HG03064 (cell line): ENCODE measurements at regions not wholly inside any gene's neighbourhood (a gene's known extent, or its start where the extent isn't known, plus 50 kb on each side); places are given as distances from the start of the nearest gene placed in this dataset.
"Not testable (repeated sequence)": the region's sequence is repeated elsewhere in the genome, so short reads cannot be mapped to it uniquely, and the experiment has no call there.

Experiments used
- ATAC-seq: cut with Tn5 transposase; IDR thresholded peaks from one replicate; pipeline ENCODE4 v1.9.1; 2021; ENCODE audit warnings: low read depth; ENCODE audit not compliant: unreplicated experiment

DNA sequence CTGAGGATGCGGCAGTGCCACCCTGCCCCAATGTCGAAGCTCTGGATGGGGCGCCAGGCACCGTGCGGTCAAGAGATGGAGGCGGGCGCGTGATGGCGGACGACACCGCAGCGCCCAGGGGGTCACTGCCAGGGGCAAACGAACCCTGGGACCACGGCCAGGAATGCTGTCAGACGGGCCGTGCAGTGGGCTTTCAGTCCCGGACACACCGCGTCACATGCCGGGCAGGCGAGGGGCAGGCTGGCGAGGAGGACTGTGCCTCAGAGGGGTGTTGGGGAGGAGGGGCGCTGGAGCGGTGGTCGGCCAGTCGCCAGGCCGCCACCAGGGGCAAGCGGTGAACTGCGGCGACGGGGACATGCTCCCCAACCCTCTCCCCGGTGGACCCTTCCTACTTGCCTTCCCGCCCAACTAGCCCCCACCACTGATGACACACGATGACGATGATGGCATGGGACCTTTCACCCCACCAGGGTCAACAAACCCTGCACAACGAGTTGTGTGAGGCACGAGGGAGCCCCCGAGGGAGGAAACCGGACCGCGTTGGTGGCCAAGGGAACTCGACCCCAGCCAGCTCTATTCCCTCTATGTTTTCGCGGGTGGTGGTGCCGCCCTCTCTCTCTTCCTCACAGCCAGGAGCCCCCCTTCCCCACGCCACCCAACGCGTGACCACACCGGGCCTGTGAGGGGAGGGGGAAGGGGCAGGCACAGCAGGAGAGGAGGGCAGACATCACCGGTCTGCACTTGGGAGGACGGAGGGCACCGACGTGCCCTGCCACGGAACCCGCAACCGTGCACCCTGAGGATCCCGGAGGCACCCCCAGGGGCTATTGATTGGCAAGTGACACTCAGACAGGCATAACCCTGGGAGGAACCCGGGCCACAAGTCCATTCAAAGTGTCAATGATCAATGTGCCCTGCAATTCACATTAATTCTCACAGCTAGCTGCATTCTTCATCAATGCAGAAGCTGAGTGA, 1960.9 kb upstream of the DEFB115 start:
- no peak for ATAC-seq

GRCh38 chr20:29297411-29298270, 1959.8 kb upstream of the DEFB115 start:
- ATAC-seq, result no peak

- ATAC-seq, result no peak
Measured at GRCh38 chr20:29298271-29298590, 1959.2 kb upstream of the DEFB115 start.

DNA sequence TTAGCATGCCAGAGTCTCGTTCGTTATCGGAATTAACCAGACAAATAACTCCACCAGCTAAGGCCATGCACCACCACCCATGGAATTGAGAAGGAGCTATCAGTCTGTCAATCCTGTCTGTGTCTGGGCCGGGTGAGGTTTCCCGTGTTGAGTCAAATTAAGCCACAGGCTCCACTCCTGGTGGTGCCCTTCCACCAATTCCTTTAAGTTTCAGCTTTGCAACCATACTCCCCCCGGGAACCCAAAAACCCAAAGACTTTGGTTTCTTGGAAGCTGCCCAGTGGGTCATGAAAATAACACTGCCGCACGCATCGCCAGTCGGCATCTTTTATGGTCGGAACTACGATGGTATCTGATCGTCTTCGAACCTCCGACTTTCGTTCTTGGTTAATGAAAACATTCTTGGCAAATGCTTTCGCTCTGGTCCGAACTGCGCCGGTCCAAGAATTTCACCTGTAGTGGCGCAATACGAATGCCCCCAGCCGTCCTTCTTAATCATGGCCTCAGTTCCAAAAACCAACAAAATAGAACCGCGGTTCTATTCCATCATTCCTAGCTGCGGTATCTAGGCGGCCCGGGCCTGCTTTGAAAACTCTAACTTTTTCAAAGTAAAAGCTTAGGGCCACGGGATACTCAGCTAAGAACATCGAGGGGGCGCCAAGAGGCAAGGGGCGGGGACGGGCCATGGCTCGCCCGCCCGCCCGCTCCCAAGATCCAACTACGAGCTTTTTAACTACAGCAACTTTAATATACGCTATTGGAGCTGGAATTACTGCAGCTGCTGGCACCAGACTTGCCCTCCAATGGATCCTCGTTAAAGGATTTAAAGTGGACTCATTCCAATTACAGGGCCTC, 1958.5 kb upstream of the DEFB115 start:
- no peak for ATAC-seq

DNA sequence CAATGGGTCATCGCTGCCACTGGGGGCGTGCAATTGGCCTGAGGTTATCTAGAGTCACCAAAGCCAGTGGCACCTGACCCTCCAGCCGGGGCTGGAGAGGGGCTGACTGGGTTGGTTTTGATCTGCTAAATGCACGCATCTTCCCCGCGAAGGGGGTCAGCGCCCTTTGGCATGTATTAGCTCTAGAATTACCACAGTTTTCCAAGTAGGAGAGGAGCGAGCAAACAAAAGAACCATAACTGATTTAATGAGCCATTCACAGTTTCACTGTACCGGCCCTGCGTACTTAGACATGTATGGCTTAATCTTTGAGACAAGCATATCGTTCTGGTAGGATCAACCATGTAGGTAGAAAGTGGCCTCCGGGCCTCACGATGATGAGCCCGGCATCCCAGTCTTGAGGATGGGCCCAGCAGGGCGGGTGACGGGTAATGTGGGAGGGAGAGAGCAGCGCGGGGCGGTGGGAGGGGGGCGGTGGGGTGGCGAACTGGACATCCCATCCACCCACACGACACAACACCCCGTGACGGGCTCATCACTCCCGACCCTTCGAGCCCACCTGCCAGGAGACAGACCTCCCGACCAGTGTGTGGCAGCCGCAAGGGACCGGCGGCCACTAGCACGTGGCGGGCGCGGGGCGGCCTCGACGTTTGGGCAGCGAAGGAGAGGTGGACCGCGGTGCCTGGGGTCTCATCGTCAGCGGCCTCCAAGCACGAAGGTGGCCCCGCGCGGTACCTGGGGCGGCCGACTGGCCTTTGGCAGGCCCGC, 1957.5 kb upstream of the DEFB115 start:
- no peak for ATAC-seq

DNA sequence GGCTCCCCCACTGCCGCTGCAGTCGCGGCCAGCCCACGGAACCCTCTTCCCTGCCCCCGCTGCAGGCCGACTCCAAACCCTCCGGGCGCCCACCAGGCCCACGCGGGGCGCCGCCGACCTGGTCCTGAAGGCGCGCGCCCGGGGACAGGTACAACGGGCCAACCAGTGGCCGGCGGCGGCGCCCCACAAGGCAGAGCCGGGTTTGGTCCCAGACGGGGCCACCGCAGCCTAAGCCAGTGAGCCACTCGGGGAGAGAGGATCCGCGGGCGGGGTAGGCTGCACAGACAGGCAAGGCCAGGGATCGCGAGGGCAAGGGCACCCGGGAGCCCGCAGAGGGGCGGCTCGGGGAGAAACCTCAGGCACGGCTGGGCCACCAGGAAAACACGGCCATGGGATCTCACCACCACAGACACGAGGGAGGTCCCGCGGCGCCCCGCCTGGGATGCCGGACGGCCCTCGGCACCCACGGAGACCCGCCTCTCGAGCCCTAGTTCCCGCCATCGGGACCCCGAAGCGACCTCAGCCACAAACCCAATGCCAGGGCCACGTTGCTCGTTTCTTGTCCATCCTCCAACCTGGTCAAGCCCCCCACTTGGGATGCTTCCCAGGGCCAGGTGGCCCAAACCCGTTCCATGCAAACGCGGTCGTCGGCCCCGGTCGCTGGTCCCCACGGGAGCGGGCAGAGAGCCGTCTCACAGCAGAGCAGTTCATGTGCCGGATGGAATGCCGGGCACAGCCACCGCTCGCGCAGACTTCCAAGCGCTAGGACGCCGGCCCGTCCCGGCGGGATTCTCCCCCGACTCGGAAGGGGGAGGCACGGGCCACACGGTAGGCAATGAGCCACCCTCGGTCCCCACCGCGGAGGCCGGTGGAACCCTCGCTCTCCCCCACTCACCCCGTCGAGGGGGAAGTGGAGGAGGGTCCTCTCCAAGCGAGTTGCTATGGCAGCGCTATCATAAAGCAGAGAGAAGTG, 1956.6 kb upstream of the DEFB115 start:
- ATAC-seq, result no peak

GRCh38 chr20:29301624-29302259, 1955.7 kb upstream of the DEFB115 start:
- no peak for ATAC-seq

DNA sequence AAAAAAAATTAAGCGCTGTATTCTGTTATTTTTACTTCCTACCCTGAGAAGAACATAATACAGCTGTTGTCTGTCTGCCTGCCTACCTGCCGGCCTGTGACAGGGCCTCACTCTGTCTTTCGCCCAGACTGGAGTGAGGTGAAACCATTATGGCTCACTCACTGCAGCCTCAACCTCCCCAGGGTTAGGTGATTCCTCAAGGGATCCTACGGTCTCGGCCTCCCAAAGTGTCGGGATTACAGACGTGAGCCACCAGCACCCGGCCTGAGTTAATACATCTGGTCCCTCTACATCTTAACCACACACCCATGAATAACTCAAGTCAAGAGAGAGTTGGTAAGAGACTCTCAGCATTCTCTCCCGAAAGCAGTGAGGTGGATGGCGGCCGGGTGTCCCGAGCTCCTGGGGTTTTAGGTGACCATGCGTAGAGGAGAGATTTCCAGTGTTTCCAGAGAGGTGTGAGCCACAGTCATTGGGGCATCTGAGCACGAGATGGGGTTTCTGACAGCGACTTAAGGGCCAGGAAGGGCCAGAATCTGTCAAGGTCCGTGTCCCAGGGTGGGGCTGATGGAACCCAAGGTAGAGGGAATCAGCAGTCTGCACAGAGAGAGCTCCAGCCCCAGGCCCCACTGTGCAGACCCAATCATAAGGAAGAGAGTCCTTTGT, 1954.4 kb upstream of the DEFB115 start:
- no peak for ATAC-seq

GRCh38 chr20:29306390-29307072, 1950.9 kb upstream of the DEFB115 start:
- ATAC-seq, result no peak

GRCh38 chr20:29307484-29307883, 1950.0 kb upstream of the DEFB115 start:
- not testable (repeated sequence) for ATAC-seq

- ATAC-seq, result not testable (repeated sequence)
Measured at GRCh38 chr20:29308956-29309355, 1948.5 kb upstream of the DEFB115 start.

DNA sequence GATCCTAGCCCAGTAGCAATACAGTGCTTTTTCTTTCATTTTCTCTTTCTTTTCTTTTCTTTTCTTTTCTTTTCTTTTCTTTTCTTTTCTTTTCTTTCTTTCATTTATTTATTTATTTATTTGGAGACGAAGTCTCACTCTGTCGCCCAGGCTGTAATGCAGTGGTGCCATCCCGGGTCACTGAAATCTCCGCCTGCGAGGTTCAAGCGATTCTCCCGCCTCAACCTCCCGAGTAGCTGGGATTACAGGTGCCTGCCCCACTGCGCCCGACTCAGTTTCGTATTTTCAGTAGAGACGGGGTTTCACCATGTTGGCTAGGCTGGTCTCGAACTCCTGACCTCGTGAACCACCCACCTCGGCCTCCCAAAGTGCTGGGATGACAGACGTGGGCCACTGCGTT, 1948.0 kb upstream of the DEFB115 start:
- ATAC-seq, result not testable (repeated sequence)

DNA sequence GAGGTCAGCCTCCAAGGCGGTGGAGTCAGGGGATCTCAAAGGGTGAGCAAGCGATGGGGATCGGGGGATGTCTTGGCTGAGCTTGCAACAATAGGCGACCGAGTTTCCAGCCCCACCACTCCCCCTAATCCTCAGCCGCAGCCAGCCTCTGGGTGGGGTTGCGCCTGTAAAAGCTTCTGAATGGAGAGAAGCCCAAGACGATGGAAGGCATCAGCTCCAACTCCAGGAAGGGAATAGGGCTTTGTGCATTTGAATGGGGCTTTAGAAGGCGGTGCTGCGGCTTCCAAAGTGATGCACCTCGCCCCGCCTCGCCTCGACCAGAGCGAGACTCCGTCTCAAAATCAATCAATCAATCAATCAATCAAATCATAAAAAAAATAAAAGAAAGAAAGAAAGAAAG, 1946.4 kb upstream of the DEFB115 start:
- ATAC-seq, result not testable (repeated sequence)

DNA sequence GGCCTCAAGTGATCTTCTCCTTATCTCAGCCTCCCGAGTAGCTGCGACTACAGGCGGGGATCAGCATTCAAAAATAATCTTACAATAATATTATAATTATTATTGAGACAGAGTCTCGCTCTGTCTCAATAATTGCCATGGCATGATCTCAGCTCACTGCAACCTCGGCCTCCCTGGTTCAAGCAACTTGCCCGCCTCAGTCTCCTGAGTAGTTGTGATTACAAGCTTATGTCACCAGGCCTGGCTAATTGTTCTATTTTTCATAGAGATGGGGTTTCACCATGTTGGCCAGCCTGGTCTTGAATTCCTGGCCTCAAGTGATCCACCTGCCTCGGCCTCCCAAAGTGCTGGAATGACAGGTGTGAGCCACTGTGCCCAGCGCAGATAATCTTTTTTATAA, 1944.8 kb upstream of the DEFB115 start:
- ATAC-seq, result not testable (repeated sequence)

DNA sequence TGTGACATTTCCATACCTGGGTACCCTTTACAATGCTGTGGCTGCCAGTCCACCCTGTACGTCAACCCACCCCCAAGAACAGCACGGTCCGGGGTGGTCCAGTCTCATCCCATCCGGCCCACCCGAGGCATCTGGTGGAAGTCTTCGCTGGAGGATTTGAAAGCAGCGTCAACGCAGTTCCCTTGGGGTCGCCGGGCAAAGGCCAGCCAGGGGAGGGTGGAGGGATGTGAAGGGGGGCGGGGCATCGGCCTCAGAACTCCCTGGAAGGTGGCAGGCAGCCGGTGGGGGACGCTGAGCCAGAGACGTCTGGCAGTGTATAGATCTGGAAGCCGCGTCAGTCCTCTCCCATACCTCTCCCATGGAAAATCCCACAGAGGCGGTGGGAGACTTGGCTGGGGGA, 1944.0 kb upstream of the DEFB115 start:
- no peak for ATAC-seq

DNA sequence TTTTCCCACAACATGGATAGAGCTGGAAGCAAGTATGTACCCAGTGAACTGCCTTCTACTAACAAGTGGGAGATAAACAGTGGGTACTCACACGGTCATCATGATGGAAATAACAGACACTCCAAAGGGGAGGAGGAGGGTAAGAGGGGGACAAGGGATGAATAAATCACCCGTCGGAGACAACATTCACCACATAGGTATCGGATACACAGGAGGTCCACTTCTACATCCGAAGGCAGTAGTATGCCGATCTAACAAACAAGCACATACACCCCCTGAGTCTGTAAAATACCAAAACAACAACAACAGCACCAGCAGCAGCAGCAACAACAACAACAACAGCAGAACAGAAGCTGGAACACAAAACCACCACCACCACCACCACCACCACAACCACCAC, 1943.2 kb upstream of the DEFB115 start:
- no peak for ATAC-seq

DNA sequence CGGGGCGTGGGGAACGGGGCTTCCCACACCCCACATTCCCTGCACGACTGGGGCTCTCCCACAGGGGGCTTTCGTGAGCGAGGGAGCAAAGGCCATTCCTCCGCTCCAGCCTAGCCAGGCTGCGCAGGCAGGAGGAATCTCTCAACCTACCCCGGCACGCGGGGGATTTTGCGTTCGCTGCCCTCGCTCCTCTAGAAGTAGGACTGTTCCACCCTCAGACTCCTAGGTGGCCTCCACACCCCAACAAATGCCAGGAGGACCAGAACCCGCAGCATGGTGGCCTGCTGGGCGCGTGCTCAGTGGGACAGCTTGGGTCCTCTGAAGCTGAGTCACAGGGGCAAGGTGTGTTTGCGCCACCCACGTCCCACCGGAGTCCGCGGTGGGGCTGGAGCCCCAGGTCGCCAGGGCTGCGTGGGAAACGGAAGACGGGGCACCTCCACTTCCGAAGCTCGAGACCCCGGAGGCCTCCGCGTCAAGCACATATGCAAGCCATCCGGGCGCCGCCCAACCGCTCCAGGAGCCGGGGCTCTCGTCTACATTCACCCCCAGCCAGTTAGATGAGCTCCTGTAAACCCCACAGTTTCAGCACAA, 1938.5 kb upstream of the DEFB115 start:
- ATAC-seq, result no peak
